ENCODE measurements at regions not wholly inside any gene's neighbourhood (a gene's known extent, or its start where the extent isn't known, plus 50 kb on each side); places are given as distances from the start of the nearest gene placed in this dataset.
A peak's percentile ranks its signal among the peaks of the same experiment; 100 is the strongest.

- no peak for DNase-seq
Observed at GRCh38 chr2:102078773-102079172, 63.8 kb upstream of the IL1R1 start.

- no peak for DNase-seq
Observed at GRCh38 chr2:102080451-102081242, 61.9 kb upstream of the IL1R1 start.

GRCh38 chr2:102081243-102081522 lies 61.4 kb upstream of the IL1R1 start:
- DNase-seq: no peak

- no peak for DNase-seq
Observed at GRCh38 chr2:102081606-102082005, 60.9 kb upstream of the IL1R1 start.

GRCh38 chr2:102082571-102083392 lies 59.8 kb upstream of the IL1R1 start:
- peak; percentile 6 for DNase-seq

- DNase-seq: no peak
Observed at GRCh38 chr2:102083393-102083703, 59.2 kb upstream of the IL1R1 start.

GRCh38 chr2:102084651-102085050 lies 57.9 kb upstream of the IL1R1 start:
- DNase-seq: no peak

GRCh38 chr2:102085238-102085637 lies 57.3 kb upstream of the IL1R1 start:
- no peak for DNase-seq

GRCh38 chr2:102086150-102086872 lies 56.2 kb upstream of the IL1R1 start:
- no peak for DNase-seq

GRCh38 chr2:102091121-102091520 lies 51.4 kb upstream of the IL1R1 start:
- DNase-seq: no peak

- DNase-seq: no peak
Observed at GRCh38 chr2:102091908-102092307, 50.6 kb upstream of the IL1R1 start.

- no peak for DNase-seq
Observed at GRCh38 chr2:102092535-102092934, 50.0 kb upstream of the IL1R1 start.

Data from midbrain (tissue), 1 donor.